NCI-H1417 treated with DMSO at 0.1 percent for 48 hours (cell line): ENCODE measurements at regions not wholly inside any gene's neighbourhood (a gene's known extent, or its start where the extent isn't known, plus 50 kb on each side); places are given as distances from the start of the nearest gene placed in this dataset.
A peak's percentile ranks its signal among the peaks of the same experiment; 100 is the strongest.
"Not testable (repeated sequence)": the region's sequence is repeated elsewhere in the genome, so short reads cannot be mapped to it uniquely, and the experiment has no call there.

ENCODE experiments used
- DNase-seq: peaks from one replicate; lab custom pipeline; 2025; lab: John Stamatoyannopoulos, UW

- no peak for DNase-seq
Observed at GRCh38 chr13:63337921-63338320, 1922.3 kb upstream of the PCDH20 start.

- no peak for DNase-seq
Observed at GRCh38 chr13:63337041-63337440, 1921.4 kb upstream of the PCDH20 start.

DNA sequence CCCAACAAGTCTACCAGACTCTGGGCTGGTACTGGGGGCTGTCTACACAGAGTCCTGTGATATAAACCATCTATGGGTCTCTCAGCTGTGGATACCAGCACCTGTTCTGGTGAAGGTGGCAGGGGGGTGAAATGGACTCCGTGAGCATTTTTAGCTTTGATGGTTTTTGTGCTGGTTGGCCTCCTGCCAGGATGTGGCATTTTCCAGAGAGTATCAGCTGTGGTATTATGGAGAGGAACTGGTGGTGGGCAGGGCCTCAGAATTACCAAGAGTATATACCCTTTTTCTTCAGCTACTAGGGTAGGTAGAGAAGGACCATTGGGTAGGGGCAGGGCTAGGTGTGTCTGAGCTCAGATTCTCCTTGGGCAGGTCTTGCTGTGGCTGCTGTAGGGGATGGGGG is 1920.9 kb upstream of the PCDH20 start:
- DNase-seq: no peak

GRCh38 chr13:63327584-63327983 is 1911.9 kb upstream of the PCDH20 start:
- DNase-seq: no peak

- no peak for DNase-seq
Observed at GRCh38 chr13:63323441-63323840, 1907.8 kb upstream of the PCDH20 start.

GRCh38 chr13:63311587-63311986 is 1895.9 kb upstream of the PCDH20 start:
- no peak for DNase-seq

DNA sequence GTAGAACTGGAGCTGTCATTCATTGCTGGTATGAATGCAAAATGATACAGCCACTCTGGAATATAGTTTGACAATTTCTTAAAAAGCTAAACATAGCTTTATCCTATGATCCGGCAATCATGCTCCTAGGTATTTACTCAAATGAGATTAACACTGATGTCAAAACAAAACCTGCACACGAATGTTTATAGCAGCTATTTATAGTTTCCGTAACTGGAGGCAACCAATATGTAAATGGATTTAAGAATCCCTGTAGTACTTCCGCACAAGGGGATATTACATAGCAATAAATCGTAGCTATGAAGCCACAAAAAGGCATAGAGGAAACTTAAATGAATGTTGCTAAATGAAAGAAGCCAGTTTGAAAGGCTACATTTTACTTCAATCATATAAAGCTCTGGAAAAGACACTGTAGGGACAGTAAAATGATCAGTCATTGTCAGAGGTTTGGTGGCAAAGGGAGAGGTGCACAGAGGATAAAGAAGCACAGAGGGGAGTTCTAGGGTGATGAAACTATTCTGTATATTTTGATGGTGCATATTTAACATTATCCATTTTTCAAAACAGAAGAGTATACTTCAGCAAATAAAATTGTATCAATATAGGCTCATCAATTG is 1893.0 kb upstream of the PCDH20 start:
- DNase-seq: no peak

- DNase-seq: no peak
Observed at GRCh38 chr13:63307228-63307627, 1891.6 kb upstream of the PCDH20 start.

- DNase-seq: no peak
Observed at GRCh38 chr13:63305641-63306133, 1890.0 kb upstream of the PCDH20 start.

DNA sequence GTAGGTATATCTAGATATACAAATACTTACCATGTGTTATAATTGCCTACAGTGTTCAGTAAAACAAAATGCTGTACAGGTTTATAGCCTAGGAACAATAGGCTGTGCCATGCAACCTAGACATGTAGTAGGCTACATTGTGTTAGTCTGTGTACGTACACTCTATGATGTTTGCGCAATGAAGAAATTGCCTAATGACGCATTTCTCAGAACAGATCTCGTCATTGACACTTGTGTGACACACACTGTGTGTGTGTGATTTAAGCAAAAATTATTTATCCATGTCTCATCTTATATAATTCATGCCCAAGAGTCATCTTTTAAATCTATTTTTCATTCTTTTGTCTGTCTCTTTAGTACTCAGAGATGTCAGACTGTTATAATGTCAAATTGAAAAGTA is 1888.8 kb upstream of the PCDH20 start:
- DNase-seq: no peak

GRCh38 chr13:63299866-63300394 is 1884.3 kb upstream of the PCDH20 start:
- DNase-seq: no peak

- DNase-seq: no peak
Observed at GRCh38 chr13:63297163-63297562, 1881.5 kb upstream of the PCDH20 start.

DNA sequence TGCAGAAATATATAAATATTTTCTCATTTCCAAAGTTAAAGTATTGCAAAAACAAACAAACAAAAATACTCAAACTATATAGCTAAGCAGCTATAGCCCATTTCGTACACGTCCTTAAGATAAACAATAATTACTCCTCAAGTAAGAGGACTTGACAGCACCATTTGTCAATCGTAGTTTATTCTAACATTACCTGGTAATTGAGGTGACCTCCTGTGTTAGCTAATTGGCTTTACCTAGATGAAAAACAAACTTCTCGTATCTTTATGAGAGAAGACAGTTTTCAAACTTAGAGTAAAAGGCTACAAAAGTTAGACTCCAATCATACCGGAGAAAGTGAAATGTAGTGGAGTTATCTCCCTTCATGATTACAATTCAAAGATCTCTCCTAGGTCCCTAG is 1876.1 kb upstream of the PCDH20 start:
- peak; percentile 23 for DNase-seq

DNA sequence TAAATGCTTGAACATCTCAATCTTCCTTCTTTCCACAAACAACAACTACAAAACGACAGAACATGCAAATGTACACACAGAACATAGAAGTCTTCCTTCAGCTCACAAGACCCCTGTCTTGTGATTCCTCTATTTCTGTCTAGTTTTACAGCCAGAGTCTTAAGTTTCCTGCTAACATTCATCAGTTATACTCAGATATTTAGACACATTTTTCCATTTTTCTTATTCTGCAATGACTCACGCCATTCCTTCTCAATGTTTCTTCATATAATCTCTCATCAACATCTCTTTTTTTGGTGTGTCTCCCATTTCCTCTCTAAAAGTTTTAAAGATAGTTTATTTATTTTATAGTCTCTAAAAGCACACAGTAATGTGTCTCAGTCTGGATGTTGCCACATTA is 1872.9 kb upstream of the PCDH20 start:
- DNase-seq: no peak

- no peak for DNase-seq
Observed at GRCh38 chr13:63287926-63288325, 1872.3 kb upstream of the PCDH20 start.

- DNase-seq: no peak
Observed at GRCh38 chr13:63285426-63285825, 1869.8 kb upstream of the PCDH20 start.

DNA sequence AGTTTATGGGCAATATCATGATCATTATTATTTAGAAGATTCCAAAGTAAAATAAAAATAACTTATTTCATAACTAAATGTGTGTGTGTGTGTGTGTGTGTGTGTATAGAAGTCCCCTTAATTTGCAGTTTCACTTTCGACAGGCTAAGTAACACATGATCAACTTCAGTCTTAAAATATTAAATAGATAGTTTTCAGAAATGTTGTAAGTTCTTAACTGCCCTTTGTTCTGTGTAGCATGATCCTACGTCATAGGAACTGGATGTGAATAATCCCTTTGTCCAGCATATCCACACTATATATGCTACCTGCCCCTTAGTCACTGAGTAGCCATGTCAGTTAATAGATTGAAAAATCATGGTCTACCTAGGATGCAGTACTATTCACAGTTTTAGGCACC is 1863.5 kb upstream of the PCDH20 start:
- no peak for DNase-seq

DNA sequence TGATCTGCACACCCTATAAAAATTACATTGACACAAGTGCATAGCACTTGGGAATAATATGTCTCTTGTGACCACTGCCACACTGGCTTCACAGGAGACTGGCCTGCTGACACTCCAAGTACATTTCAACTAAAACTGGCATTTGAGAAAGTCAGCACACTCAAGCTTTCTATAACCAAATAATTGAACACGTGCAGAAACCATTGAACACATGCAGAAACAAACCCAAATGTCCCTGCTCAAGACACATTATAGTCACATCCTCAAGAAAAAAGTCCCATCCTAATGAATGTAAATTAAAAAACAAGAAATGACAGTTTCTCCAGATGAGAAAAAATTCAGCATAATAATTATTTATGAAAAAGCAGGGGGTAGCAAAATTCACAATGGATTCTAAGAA is 1859.1 kb upstream of the PCDH20 start:
- no peak for DNase-seq

GRCh38 chr13:63249411-63250187 is 1834.0 kb upstream of the PCDH20 start:
- no peak for DNase-seq

- DNase-seq: not testable (repeated sequence)
Observed at GRCh38 chr13:63236667-63237396, 1821.2 kb upstream of the PCDH20 start.

DNA sequence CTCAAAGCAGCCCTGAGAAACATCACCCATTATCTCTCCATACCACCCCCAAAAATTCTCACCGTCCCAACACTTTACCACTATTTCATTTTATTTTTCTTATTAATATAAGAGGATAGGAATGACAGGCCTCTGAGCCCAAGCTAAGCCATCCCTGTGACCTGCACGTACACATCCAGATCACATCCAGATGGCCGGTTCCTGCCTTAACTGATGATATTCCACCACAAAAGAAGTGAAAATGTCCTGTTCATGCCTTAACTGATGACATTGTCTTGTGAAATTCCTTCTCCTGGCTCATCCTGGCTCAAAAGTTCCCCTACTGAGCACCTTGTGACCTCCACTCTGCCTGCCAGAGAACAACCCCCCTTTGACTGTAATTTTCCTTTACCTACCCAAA is 1802.9 kb upstream of the PCDH20 start:
- not testable (repeated sequence) for DNase-seq

- DNase-seq: no peak
Observed at GRCh38 chr13:63209330-63210017, 1793.8 kb upstream of the PCDH20 start.
